ENCODE measurements at regions not wholly inside any gene's neighbourhood (a gene's known extent, or its start where the extent isn't known, plus 50 kb on each side); places are given as distances from the start of the nearest gene placed in this dataset.

GRCh38 chr2:150109912-150110311, 377.6 kb downstream of the RND3 start:
- Histone ChIP-seq H3K9ac (ENCODE audit: control insufficient read depth, extremely low read depth, insufficient read depth, low read length) (no peak overlapping the region), H3K9me3 (ENCODE audit: control insufficient read depth, low read depth, low read length) (no peaks in the 10 kb centered on the region), H3K36me3 (ENCODE audit: control insufficient read depth in 2 of 2, extremely low read depth in 1 of 2, insufficient read depth in 2 of 2, low read length in 2 of 2) (no peaks in the 10 kb centered on the region), H3K27ac (ENCODE audit: control insufficient read depth, insufficient read depth, low read length) (no peak overlapping the region), H3K9me1 (ENCODE audit: control insufficient read depth, extremely low read depth, insufficient read depth, low read length) (no peaks in the 10 kb centered on the region), H3K27me3 (ENCODE audit: control insufficient read depth, extremely low read depth, insufficient read depth, low read length) (no peaks in the 10 kb centered on the region), H3K79me2 (ENCODE audit: control insufficient read depth, insufficient read depth, low read length) (no peaks in the 10 kb centered on the region), H4K20me1 (ENCODE audit: control insufficient read depth, extremely low read depth, insufficient read depth, low read length) (no peaks in the 10 kb centered on the region), H3K4me3 (ENCODE audit: control insufficient read depth in 2 of 3, extremely low read depth in 1 of 3, insufficient read depth in 2 of 3, low read depth in 1 of 3, low read length in 3 of 3) (no peak overlapping the region), H2AFZ (ENCODE audit: control insufficient read depth, low read length) (no peak overlapping the region), H3K4me1 (ENCODE audit: control insufficient read depth, extremely low read depth, insufficient read depth, low read length) (peaks cover 6% of the 10 kb centered on the region), H3K4me2 (ENCODE audit: control insufficient read depth, extremely low read depth, insufficient read depth, low read depth, low read length) (no peak overlapping the region)
- no peak for DNase-seq (ENCODE audit: low read depth, low spot score)
- FAIRE-seq = no peak
- dilution Hi-C loops (cut with MboI; ENCODE audit: extremely low pct_ligation_motif_present, low sequenced_read_pairs) = no loop called here
- TF ChIP-seq CTCF (optimal IDR thresholded peaks at IDR 0.05 in 1 of 3, IDR thresholded peaks at IDR 0.05 in 1 of 3, conservative IDR thresholded peaks at IDR 0.05 in 1 of 3; ENCODE audit: extremely low read depth in 1 of 3, insufficient read depth in 2 of 3, low read length in 3 of 3) (no peak), EZH2 (IDR thresholded peaks at IDR 0.05; ENCODE audit: low read length) (no peak)

GRCh38 chr2:150109028-150109427, 378.4 kb downstream of the RND3 start:
- Histone ChIP-seq H3K9me3 (ENCODE audit: control insufficient read depth, low read depth, low read length) (no peaks in the 10 kb centered on the region), H3K36me3 (ENCODE audit: control insufficient read depth in 2 of 2, extremely low read depth in 1 of 2, insufficient read depth in 2 of 2, low read length in 2 of 2) (no peaks in the 10 kb centered on the region), H3K4me2 (ENCODE audit: control insufficient read depth, extremely low read depth, insufficient read depth, low read depth, low read length) (no peak overlapping the region), H3K9me1 (ENCODE audit: control insufficient read depth, extremely low read depth, insufficient read depth, low read length) (no peaks in the 10 kb centered on the region), H4K20me1 (ENCODE audit: control insufficient read depth, extremely low read depth, insufficient read depth, low read length) (no peaks in the 10 kb centered on the region), H3K4me3 (ENCODE audit: control insufficient read depth in 2 of 3, extremely low read depth in 1 of 3, insufficient read depth in 2 of 3, low read depth in 1 of 3, low read length in 3 of 3) (no peak overlapping the region), H3K27me3 (ENCODE audit: control insufficient read depth, extremely low read depth, insufficient read depth, low read length) (no peaks in the 10 kb centered on the region), H3K9ac (ENCODE audit: control insufficient read depth, extremely low read depth, insufficient read depth, low read length) (no peak overlapping the region), H3K27ac (ENCODE audit: control insufficient read depth, insufficient read depth, low read length) (no peak overlapping the region), H3K4me1 (ENCODE audit: control insufficient read depth, extremely low read depth, insufficient read depth, low read length) (peaks cover 6% of the 10 kb centered on the region), H2AFZ (ENCODE audit: control insufficient read depth, low read length) (no peak overlapping the region), H3K79me2 (ENCODE audit: control insufficient read depth, insufficient read depth, low read length) (no peaks in the 10 kb centered on the region)
- dilution Hi-C loops (cut with MboI; ENCODE audit: extremely low pct_ligation_motif_present, low sequenced_read_pairs) = no loop called here
- FAIRE-seq (no peak), DNase-seq (ENCODE audit: low read depth, low spot score) (no peak)
- no peak for TF ChIP-seq EZH2 (IDR thresholded peaks at IDR 0.05; ENCODE audit: low read length)
- no peak for TF ChIP-seq CTCF (optimal IDR thresholded peaks at IDR 0.05 in 1 of 3, IDR thresholded peaks at IDR 0.05 in 1 of 3, conservative IDR thresholded peaks at IDR 0.05 in 1 of 3; ENCODE audit: extremely low read depth in 1 of 3, insufficient read depth in 2 of 3, low read length in 3 of 3)

All from keratinocyte (primary cell).